ENCODE measurements at regions not wholly inside any gene's neighbourhood (a gene's known extent, or its start where the extent isn't known, plus 50 kb on each side); places are given as distances from the start of the nearest gene placed in this dataset.

DNA sequence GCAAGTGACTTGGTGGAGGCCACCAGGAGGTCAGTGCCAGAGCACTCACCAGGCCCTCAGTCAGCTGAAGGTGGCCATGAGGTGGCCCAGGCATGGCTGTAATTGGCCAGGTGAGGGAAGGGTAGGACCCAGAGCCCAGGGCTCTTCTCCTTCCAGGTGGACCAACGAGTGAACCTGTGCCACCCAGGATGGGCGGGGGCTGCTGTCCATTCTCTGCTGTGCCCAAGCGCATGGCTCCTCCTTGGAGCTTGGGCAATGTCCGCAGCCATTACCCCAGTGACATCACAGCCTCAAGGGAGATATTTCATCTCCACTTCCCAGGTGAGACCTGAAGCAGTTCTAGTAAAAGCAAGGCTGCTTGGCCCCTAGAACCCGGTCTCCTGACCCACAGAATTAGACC is 303.0 kb upstream of the FOXF1 start:
- TF ChIP-seq, protein P1, sequence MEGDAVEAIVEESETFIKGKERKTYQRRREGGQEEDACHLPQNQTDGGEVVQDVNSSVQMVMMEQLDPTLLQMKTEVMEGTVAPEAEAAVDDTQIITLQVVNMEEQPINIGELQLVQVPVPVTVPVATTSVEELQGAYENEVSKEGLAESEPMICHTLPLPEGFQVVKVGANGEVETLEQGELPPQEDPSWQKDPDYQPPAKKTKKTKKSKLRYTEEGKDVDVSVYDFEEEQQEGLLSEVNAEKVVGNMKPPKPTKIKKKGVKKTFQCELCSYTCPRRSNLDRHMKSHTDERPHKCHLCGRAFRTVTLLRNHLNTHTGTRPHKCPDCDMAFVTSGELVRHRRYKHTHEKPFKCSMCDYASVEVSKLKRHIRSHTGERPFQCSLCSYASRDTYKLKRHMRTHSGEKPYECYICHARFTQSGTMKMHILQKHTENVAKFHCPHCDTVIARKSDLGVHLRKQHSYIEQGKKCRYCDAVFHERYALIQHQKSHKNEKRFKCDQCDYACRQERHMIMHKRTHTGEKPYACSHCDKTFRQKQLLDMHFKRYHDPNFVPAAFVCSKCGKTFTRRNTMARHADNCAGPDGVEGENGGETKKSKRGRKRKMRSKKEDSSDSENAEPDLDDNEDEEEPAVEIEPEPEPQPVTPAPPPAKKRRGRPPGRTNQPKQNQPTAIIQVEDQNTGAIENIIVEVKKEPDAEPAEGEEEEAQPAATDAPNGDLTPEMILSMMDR (IDR thresholded peaks at IDR 0.05) = no peak
- TF ChIP-seq POLR2AphosphoS5 (IDR thresholded peaks at IDR 0.05) (no peak), POLR2A (IDR thresholded peaks at IDR 0.05) (no peak), EP300 (IDR thresholded peaks at IDR 0.05) (no peak)
